ENCODE measurements at regions not wholly inside any gene's neighbourhood (a gene's known extent, or its start where the extent isn't known, plus 50 kb on each side); places are given as distances from the start of the nearest gene placed in this dataset.

GRCh38 chr10:90302758-90303481, 554.9 kb downstream of the HTR7 start:
- Histone ChIP-seq H3K27me3 (ENCODE audit: control insufficient read depth in 4 of 4, insufficient read depth in 4 of 4, low read length in 3 of 4) (peaks cover 0 to 5% (median 2%) of the 10 kb centered on the region in 4 donors), H3K4me1 (ENCODE audit: control insufficient read depth in 4 of 4, insufficient read depth in 4 of 4, low read length in 3 of 4) (no peaks in the 10 kb centered on the region), H3K9ac (ENCODE audit: low read depth in 1 of 2, low read length in 2 of 2) (no peak overlapping the region), H3K4me3 (ENCODE audit: low read depth in 1 of 3, low read length in 3 of 3) (no peak overlapping the region), H3K27ac (ENCODE audit: low read depth in 1 of 2, low read length in 2 of 2) (no peak overlapping the region), H3K36me3 (ENCODE audit: control insufficient read depth in 4 of 4, insufficient read depth in 3 of 4, low read depth in 1 of 4, low read length in 3 of 4) (no peaks in the 10 kb centered on the region), H3K9me3 (ENCODE audit: control insufficient read depth in 4 of 4, low read length in 3 of 4) (peaks cover 0 to 3% (median 0%) of the 10 kb centered on the region in 4 donors)
- TF ChIP-seq RAD21 (IDR thresholded peaks at IDR 0.05) = no peak
- no peak for TF ChIP-seq FOXA1 (IDR thresholded peaks at IDR 0.05)
- no peak for TF ChIP-seq MAX (IDR thresholded peaks at IDR 0.05)
- no peak for TF ChIP-seq FOXA2 (IDR thresholded peaks at IDR 0.05)
- no peak for TF ChIP-seq CTCF (IDR thresholded peaks at IDR 0.05; ENCODE audit: low read depth, low read length, missing input control)
- TF ChIP-seq JUND (IDR thresholded peaks at IDR 0.05) = no peak
- TF ChIP-seq HNF4A (conservative IDR thresholded peaks at IDR 0.05) = no peak
- no peak for TF ChIP-seq RXRA (IDR thresholded peaks at IDR 0.05)
- no peak for TF ChIP-seq TAF1 (conservative IDR thresholded peaks at IDR 0.05)
- TF ChIP-seq, protein P1, sequence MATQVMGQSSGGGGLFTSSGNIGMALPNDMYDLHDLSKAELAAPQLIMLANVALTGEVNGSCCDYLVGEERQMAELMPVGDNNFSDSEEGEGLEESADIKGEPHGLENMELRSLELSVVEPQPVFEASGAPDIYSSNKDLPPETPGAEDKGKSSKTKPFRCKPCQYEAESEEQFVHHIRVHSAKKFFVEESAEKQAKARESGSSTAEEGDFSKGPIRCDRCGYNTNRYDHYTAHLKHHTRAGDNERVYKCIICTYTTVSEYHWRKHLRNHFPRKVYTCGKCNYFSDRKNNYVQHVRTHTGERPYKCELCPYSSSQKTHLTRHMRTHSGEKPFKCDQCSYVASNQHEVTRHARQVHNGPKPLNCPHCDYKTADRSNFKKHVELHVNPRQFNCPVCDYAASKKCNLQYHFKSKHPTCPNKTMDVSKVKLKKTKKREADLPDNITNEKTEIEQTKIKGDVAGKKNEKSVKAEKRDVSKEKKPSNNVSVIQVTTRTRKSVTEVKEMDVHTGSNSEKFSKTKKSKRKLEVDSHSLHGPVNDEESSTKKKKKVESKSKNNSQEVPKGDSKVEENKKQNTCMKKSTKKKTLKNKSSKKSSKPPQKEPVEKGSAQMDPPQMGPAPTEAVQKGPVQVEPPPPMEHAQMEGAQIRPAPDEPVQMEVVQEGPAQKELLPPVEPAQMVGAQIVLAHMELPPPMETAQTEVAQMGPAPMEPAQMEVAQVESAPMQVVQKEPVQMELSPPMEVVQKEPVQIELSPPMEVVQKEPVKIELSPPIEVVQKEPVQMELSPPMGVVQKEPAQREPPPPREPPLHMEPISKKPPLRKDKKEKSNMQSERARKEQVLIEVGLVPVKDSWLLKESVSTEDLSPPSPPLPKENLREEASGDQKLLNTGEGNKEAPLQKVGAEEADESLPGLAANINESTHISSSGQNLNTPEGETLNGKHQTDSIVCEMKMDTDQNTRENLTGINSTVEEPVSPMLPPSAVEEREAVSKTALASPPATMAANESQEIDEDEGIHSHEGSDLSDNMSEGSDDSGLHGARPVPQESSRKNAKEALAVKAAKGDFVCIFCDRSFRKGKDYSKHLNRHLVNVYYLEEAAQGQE (IDR thresholded peaks at IDR 0.05) = no peak
- no peak for TF ChIP-seq EGR1 (IDR thresholded peaks at IDR 0.05; ENCODE audit: low read depth in 2 of 2)
- TF ChIP-seq NR2F2 (IDR thresholded peaks at IDR 0.05) = no peak
- no peak for TF ChIP-seq HNF4G (IDR thresholded peaks at IDR 0.05)
- no peak for TF ChIP-seq SP1 (IDR thresholded peaks at IDR 0.05)
- no peak for TF ChIP-seq YY1 (IDR thresholded peaks at IDR 0.05)
- no peak for TF ChIP-seq GABPA (IDR thresholded peaks at IDR 0.05 in 1 of 2, conservative IDR thresholded peaks at IDR 0.05 in 1 of 2)
- TF ChIP-seq ZBTB33 (IDR thresholded peaks at IDR 0.05) = no peak
- TF ChIP-seq, protein P2, sequence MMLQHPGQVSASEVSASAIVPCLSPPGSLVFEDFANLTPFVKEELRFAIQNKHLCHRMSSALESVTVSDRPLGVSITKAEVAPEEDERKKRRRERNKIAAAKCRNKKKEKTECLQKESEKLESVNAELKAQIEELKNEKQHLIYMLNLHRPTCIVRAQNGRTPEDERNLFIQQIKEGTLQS (IDR thresholded peaks at IDR 0.05) = no peak
- 73% methylated on average over 8 of the region's 8 CpGs for WGBS
- DNase-seq (ENCODE audit: low spot score) = no peak
